Left hindlimb (tissue), 1 donor: ENCODE measurements at regions not wholly inside any gene's neighbourhood (a gene's known extent, or its start where the extent isn't known, plus 50 kb on each side); places are given as distances from the start of the nearest gene placed in this dataset.
A peak's percentile ranks its signal among the peaks of the same experiment; 100 is the strongest.

Experiments
- DNase-seq: peaks from one replicate; pipeline ENCODE4 v3.0.0-alpha.2; 2018

DNA sequence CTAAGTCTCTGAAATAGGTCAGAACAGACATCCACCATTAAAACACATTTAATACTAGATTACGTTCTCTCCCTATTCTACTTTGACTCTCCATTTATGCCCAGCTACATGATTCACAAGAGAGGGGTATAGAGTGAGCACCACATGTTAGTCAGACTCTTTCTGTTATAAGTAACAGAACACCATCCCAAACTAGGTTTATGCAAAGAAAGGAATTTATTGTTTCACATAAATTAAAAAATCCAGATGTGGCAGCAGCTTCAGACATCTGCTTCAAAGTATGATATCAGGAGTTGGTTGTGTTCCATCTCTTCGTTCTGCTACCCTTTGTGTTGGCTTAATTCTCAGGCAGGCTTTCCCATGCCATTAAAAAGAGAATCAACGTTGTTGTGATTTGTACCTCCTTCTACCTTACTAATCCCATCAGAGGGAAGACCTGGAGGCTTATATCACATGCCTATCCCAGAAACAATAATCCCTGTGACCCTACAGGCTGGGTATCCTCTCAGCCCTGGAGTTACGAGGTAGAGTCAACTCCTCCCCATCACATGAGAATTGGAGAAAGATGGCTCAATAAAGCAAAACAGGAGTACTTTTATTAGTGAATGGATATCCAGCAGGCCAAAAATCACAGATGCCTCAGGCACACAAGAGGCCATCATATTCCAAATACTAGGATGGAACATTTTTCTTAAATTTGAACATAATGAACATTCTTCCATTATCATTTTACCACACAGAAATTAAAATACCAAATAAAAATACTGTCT is 163.2 kb downstream of the SLC7A11 start:
- no peak for DNase-seq

DNA sequence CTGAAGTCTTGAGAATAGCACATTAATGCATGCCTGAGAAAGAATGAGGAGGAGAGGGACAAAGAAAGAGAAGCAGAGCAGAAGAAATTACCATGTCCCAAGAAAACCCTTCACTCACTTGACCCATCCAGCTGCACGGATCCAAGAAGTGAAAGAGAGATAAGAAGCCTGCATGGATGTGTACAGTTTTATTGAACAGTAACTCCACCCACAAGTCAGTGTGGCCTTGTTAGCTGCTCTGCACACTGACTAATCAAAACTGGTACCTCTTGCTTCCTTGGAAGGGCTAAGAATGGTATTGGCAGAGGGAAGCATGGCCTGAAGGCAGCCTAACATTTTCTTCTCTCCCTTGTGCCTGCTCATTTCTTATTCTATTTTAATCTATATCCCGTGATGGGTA is 163.9 kb downstream of the SLC7A11 start:
- no peak for DNase-seq

DNA sequence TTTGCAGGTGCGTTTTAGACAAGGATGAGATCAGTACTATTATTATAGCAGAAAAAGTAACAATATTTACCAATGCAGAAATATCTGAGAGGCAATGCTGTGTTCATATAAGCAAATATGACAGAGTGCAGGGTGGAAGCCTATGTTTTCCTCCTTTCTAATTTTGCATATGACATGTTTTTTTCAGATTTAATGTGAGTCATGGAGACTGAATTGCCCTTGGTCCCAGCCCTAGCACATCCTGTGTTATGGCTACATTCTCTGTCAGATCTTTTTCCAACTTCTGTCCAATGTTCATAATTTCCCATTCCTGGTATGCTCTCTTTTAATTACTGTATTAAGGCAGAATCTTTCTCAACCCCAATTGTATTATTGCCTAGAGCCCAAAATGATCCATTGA is 165.6 kb downstream of the SLC7A11 start:
- no peak for DNase-seq

DNA sequence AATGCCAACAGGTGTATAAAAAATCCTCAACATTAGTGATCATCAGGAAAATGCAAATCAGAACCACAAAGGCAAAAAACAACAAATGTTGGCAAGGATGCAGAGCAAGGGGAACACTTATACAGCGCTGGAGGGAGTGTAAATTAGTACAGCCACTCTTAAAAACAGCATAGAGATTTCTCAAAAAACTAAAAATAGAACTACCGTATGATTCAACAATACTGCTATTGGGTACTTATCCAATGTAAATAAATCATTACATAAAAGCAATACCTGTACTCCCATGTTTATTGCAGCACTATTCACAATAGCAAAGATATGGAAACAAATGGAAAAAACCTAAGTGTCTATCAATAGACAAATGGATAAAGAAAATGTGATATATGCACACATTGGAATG is 171.3 kb downstream of the SLC7A11 start:
- no peak for DNase-seq

DNA sequence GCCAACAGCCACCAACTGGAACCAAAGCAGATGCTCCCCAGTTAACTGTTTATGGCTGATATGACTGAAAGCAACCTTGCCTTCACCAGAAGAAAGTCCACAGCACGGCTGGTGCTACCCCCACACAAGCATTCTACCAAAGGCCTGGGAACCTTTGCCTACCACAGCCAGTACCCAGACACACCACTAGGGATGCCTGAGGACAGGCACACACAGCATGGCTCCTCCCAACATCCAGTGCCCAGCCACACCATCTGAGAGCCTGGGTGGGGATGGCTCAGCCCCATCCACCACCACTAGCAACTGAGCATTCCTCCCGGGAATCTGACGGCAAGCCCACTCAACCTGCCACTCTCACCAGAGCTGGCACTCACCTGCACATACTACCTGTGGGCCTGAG is 178.6 kb downstream of the SLC7A11 start:
- no peak for DNase-seq

DNA sequence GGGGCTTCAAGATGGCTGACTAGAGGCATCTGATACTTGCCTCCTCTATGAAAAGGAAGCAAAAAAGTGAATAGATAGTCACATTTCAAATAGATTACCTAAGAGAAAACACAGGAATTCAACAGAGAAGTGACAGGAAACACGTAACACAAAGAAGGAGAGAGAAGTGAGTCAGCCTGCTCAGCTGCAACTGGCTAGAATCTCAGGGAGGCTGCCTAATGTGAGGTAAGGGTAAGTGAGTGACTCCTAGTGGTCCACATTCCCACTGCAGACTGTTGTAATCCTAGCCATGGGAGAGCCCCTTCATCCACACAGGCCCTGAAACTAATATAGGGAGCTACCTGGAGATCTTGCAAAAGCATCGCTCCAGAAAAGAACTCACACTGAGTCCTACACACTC is 179.2 kb downstream of the SLC7A11 start:
- DNase-seq: no peak

DNA sequence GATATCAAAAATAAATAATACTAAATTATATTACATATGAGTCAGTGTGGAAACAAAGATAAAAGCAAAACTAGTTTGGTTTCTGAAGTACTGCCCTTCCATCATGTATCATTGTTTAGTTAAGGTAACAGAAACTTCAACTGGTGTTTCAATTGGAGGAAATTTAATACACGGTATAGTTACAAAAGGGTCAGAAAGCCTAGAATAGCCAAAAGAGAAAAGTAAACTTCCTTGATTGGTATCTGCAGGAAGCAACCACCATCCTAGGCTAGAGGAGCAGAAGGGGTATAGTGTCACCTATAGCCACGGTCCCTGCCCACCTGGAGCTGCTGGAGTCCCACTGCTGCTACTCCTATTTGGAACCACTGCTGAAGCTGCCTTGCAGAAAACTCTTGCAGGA is 185.6 kb downstream of the SLC7A11 start:
- no peak for DNase-seq

DNA sequence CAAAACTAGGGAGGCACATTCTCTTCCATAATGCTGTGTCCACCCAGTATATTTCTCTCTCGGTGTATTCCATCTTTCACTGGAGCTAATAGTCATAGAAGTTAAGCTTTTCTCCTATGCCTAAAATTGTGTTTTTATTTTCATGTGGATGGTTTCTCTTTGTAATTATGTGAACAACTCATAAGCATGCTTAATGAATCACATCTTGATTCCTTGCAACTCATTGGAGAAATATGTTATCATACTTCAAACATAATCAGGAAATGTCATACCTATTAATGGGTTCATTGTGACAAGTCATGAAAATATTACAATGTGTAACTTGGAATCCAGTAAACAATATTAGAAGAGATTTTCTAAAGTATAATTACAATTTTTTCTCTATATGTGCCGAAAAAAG is 186.3 kb downstream of the SLC7A11 start:
- no peak for DNase-seq

DNA sequence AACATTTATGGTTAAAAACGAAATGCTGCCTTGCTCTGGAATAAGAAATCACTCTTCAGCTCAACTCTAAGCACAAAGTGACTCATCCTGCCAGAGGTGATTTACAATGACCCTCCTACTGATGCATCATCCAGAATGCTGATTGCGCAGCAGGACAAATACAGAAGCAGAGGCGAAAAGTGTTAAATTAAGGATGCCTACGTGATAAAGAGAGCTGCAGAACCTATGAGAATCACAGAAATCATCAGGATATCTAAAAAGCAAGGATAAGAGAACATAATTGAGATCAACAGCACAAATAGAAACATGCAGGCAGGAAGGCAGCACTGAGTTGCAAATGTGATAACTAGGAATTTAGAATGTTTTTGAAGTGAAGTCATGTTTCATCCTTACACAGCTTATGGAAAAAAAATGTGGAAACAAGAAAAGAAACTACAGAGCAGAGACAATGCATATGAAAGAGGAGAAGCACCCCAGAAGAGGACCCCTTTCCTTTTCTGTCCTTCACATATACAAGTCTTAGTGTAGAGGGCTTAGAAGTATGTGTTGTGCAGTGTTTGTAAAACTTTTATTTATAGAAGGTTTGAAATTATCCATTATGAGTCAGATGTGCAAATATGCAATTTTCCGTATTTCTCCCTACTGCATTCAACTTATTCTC is 188.4 kb downstream of the SLC7A11 start:
- no peak for DNase-seq

DNA sequence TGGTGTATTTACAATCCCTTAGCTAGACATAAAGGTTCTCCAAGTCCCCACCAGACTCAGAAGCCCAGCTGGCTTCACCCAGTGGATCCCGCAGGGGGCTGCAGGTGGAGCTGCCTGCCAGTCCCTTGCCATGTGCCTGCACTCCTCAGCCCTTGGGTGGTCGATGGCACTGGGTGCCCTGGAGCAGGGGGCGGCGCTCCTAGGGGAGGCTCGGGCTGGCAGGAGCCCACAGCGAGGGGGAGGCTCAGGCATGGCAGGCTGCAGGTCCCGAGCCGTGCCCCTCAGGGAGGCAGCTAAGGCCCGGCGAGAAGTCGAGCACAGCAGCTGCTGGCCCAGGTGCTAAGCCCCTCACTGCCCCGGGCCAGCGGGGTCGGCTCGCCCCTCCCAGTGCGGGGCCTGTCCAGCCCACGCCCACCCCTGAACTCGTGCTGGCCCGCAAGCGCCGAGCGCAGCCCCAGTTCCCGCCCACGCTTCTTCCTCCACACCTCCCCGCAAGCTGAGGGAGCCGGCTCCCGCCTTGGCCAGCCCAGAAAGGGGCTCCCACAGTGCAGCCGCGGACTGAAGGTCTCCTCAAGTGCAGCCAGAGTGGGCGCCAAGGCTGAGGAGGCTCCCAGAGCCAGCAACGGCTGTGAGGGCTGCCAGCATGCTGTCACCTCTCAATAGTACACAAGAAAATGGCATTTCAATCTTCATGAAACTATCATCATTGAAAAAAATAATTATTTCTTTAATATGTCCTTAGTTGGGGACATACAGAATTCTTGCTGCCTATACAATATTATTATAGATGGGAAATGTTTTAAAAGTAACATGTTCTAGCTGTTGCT is 189.1 kb downstream of the SLC7A11 start:
- DNase-seq: no peak

DNA sequence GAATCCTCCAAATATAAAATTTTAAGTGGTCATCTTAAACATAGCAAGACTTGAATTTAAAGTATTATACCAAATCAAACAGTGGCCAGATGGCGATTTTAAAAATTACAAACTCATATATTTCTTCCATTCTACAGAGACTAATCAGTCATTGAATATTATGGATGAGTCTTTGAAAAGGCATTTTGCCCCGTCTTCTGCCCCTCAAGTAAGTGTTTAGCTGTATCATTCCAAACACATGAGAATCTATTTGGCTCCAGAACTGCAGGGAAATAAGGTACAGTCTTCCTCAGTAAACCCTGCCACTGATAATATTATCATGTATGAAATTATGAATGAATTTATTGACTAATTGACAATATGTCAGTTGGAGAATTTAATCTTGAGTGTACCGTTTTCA is 191.0 kb downstream of the SLC7A11 start:
- no peak for DNase-seq

DNA sequence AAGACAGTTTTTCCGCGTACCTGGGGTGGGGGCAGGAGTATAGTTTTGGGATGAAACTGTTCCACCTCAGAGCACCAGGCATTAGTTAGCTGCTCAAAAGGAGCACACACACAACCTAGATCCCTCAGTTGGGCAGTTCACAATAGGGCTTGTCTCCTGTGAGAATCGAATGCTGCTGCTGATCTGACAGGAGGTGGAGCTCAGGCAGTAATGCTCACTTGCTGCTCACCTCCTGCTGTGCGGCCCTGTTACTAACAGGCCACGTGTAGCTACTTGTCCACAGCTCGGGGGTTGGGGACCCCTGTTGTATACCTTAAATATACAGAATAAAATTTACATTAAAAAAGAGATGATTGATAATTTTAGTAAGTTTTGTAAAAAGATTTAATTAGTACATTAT is 191.5 kb downstream of the SLC7A11 start:
- no peak for DNase-seq

DNA sequence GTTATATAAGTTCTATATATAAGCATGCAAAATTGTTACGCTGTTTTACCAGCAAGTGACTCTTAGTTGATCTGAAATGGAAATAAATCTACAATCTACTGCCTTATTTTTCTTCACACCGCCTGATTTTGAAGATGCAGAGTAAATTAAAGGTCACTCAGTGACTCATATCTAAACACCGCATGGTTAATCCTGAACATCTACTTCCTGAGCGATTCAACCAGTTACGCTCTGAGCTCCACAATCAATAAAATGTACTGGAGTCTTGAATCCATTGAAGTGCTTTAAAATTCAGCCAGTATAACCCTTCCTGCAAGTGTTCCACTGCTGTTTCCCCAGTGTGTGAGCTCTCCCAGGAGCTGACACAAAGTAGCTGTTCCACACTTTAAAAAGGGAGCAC is 192.8 kb downstream of the SLC7A11 start:
- no peak for DNase-seq

DNA sequence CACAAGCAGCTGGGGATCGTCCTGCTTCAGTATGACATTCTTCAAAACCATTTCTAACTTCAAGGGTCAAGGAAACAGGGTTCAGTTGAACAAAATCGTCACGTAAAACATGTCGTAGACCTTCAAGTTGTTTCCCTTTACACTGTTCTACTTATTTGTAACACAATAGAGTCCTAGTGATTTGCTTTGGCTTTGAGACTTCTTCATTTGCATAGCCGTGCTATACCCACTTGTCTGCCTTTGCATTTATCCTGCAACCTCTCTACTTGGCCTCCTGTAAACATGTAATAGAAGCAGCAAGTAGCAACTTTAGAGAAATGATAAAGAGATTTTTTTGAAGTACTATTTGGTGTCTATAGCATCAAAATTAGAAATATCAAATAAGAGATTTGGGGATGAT is 194.9 kb downstream of the SLC7A11 start:
- no peak for DNase-seq

DNA sequence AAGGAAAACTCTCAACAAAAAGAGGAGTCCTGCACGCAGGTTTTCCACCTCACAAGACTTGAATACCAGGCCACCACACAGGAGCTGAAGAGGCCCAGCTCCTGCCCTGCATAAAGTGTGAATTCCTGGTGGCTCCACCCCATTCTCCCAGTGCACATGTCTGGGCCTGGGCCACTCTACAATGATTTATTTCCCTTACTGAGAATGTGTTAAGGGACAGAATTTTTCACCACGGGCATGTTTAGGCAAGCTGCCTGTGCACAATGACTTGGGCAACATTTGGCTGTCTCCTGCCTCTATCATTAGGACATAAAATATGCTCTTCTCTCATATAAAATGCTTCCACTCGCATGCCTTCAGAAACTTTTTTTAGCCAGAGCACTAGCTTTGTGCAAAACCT is 197.1 kb downstream of the SLC7A11 start:
- DNase-seq: no peak

DNA sequence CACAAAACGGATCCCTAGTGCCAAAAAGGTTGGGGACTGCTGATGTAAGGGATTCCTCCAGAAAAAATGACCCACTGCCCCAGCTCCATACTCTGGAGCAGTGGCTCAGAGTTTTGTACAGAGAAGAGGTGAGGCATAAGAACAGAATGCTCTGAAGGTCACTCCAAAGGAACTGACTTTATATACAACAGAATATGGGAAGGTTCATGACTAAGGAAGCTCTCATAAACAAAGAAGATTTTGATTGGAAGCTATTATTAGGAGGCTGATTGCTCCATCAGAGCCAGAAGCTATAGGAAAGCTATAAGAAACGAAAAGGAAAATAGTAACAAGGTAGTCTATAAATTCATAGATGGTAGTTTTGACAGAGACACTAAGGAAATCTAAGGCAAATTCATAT is 203.1 kb downstream of the SLC7A11 start:
- no peak for DNase-seq

DNA sequence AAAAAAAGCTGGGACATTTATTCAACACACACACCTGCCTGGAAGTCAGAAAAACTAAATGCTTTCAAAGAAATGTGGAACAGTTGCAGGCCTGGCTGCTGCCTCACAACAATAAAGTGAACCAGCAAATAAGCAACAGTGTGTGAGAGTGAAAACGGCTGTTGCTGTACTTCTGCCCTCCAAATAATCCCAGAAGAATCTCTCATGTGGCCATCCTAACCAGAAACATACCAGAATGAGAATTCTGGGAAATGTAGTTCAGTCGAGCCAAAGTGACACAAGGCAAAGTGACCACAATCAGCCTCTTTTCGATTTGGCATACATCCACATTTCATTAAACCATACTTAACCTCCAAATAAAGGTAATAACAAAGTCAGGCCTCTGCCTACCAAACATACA is 204.5 kb downstream of the SLC7A11 start:
- peak; percentile 33 for DNase-seq

DNA sequence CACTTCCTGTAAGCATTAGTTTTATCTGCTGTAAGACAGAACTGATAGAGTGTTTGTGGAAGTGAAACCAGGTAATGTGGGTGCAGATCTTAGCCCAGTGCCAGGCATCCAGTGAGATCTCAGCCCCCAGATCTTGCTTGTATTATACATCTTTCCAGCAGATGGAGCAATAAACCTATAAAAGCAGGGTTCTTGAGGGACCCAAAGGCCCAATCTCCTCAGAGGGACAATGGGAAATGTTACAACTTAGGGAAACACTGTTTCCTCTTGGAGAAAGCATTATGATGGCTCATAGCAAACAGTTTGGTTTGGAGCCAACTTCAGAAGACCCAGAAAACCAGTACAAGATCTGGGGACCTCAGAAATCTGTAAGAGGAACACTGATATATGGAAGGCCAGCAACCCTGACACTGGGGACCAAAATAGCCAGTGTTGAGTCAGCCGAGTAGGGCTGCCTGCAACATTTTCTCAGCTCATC is 206.3 kb downstream of the SLC7A11 start:
- DNase-seq: no peak

DNA sequence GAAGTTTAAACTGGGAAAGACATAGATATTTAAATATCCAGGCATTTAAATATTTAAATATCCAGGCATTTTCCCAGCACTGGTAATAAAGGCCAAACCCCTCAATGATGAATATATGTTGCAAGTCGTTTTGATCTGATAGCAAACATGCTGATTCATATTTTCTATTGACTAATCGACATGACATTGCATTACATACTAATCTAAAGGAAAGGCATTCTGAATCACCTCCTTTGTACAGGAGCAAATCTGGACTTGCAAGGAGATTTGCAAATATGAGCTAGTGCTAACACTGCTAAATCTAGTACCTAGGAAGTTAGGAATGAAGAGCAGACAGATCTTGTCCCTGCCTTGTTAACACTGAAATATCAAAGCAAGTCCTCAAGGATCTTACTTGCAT is 207.3 kb downstream of the SLC7A11 start:
- no peak for DNase-seq

DNA sequence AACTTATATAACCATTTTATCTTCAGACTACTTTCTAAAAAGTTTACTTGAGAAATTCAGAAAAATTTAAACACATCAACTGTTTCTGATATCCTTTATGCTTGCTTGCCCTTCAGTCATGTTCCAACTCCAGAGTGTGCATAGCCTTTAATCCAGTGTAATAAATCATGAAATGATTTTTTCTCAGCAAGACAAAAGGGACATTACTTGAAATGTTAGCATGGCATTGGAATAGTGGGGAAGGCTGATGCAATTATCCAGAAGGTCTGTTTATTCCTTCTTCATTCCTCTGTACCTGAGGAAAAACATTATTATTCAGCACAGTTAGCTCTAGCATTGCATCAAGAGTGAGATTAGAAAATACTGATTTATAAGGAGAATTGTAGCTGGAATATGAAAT is 209.9 kb downstream of the SLC7A11 start:
- DNase-seq: no peak

DNA sequence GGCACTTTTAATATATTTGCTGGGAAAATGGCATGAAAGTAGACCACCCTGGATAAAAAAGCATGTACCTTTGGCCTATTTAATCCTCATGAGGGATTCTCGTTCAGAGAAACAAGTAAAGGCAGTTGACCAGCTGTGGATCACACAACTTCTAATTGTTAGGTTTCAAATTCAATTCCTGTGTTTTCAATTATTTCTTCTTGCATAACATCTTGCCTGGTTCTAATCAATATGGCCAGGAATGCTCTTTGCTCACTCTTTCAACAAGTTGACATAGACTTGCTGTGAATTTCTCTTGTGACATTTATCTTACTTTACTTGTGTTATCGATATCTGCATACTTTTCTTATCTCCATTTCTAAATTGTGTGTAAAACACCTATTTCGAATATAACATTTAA is 211.8 kb downstream of the SLC7A11 start:
- no peak for DNase-seq

DNA sequence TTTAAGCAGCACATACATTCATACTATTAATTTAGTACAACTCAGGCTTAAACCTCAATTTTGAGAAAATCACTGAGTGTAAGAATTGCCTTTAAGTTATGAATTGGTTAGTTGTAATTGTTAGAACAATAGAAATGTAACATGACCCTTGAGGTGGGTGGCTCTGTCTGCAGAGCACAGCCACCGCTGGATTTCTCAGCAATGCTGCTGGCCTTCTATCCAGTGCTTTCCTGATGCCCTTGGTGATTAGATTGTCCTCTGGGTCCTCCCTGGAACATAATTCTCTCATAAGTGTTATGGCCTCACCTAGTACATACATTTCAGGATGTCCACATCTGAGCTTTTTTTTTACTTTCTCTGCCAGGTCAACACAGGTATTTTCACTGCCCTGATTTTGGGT is 213.2 kb downstream of the SLC7A11 start:
- no peak for DNase-seq

DNA sequence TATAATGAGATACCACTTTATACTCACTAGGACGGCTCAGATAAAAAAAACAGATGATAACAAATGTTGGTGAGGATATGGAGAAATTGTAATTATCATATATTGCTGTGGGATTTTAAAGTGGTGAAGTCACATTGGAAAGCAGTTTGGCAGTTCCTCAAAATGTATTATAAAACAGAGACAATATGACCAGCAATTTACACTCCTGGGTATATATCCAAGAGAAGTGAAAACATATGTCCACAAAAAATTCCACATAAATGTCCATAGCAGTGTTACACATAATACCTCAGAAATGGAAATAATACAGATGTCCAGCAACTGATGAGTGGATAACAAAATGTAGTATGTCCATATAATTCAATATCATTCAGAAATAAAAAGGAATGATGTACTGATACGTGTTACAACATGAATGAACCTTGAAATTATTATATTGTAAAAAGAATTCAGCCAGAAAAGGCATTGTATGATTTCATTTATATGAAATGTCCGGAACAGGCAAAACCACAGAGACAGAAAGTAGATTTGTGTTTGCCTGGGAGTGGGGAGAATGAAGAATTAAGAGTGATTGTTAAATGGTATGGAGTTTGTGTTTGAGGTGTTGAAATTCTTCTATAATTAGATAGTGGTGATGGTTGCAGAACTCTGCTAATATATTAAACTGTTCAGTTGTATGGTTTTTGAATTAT is 220.9 kb downstream of the SLC7A11 start:
- no peak for DNase-seq
